ENCODE measurements at regions not wholly inside any gene's neighbourhood (a gene's known extent, or its start where the extent isn't known, plus 50 kb on each side); places are given as distances from the start of the nearest gene placed in this dataset.

- no peak overlapping the region for H3K27ac Mint-ChIP-seq
- H3K4me1 Mint-ChIP-seq = no peaks in the 10 kb centered on the region
- H3K9me3 Mint-ChIP-seq = peaks cover 5% of the 10 kb centered on the region; the same call in 1 of the 2 replicates
- H3K27me3 Mint-ChIP-seq (ENCODE audit: low read depth) = no peaks in the 10 kb centered on the region
- H3K4me3 Mint-ChIP-seq = no peak overlapping the region
- ATAC-seq (no peak), DNase-seq (ENCODE audit: low spot score) (no peak)
- POLR2A ChIA-PET = no interaction called here
- CTCF ChIA-PET = no interaction called here
- H3K36me3 Mint-ChIP-seq = no peaks in the 10 kb centered on the region
- TF ChIP-seq ZNF423 (CRISPR knock-in tag; IDR thresholded peaks at IDR 0.05) (no peak), ARID4B (CRISPR knock-in tag; IDR thresholded peaks at IDR 0.05; ENCODE audit: borderline replicate concordance) (no peak), PREB (CRISPR knock-in tag; IDR thresholded peaks at IDR 0.05; ENCODE audit: borderline replicate concordance) (no peak), OVOL2 (CRISPR knock-in tag; IDR thresholded peaks at IDR 0.05; ENCODE audit: borderline replicate concordance) (no peak), SOX15 (CRISPR knock-in tag; IDR thresholded peaks at IDR 0.05) (no peak), ZNF532 (CRISPR knock-in tag; IDR thresholded peaks at IDR 0.05; ENCODE audit: borderline replicate concordance) (no peak), USF1 (CRISPR knock-in tag; IDR thresholded peaks at IDR 0.05) (no peak), IRF1 (CRISPR knock-in tag; IDR thresholded peaks at IDR 0.05) (no peak), TEAD4 (CRISPR knock-in tag; IDR thresholded peaks at IDR 0.05) (no peak), GABPB1 (CRISPR knock-in tag; IDR thresholded peaks at IDR 0.05) (no peak), CTCF (IDR thresholded peaks at IDR 0.05) (no peak), ZNF425 (CRISPR knock-in tag; conservative IDR thresholded peaks at IDR 0.05) (no peak), ATF3 (CRISPR knock-in tag; conservative IDR thresholded peaks at IDR 0.05) (no peak), ZNF232 (CRISPR knock-in tag; IDR thresholded peaks at IDR 0.05) (no peak), MLX (CRISPR knock-in tag; IDR thresholded peaks at IDR 0.05) (no peak), ZSCAN18 (CRISPR knock-in tag; IDR thresholded peaks at IDR 0.05) (no peak), RELA (CRISPR knock-in tag; IDR thresholded peaks at IDR 0.05; ENCODE audit: borderline replicate concordance) (no peak), SMAD3 (CRISPR knock-in tag; IDR thresholded peaks at IDR 0.05; ENCODE audit: borderline replicate concordance) (no peak), MAX (CRISPR knock-in tag; IDR thresholded peaks at IDR 0.05) (no peak)
Measured at GRCh38 chr10:2584385-2584784, 483.0 kb upstream of the PFKP start.
